ENCODE measurements at regions not wholly inside any gene's neighbourhood (a gene's known extent, or its start where the extent isn't known, plus 50 kb on each side); places are given as distances from the start of the nearest gene placed in this dataset.

- TF ChIP-seq, protein P1, sequence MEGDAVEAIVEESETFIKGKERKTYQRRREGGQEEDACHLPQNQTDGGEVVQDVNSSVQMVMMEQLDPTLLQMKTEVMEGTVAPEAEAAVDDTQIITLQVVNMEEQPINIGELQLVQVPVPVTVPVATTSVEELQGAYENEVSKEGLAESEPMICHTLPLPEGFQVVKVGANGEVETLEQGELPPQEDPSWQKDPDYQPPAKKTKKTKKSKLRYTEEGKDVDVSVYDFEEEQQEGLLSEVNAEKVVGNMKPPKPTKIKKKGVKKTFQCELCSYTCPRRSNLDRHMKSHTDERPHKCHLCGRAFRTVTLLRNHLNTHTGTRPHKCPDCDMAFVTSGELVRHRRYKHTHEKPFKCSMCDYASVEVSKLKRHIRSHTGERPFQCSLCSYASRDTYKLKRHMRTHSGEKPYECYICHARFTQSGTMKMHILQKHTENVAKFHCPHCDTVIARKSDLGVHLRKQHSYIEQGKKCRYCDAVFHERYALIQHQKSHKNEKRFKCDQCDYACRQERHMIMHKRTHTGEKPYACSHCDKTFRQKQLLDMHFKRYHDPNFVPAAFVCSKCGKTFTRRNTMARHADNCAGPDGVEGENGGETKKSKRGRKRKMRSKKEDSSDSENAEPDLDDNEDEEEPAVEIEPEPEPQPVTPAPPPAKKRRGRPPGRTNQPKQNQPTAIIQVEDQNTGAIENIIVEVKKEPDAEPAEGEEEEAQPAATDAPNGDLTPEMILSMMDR (conservative IDR thresholded peaks at IDR 0.05; ENCODE audit: low read length) = no peak
- TF ChIP-seq EZH2phosphoT487 (IDR thresholded peaks at IDR 0.05; ENCODE audit: borderline replicate concordance) = no peak
Measured at GRCh38 chr3:130291148-130291547, 54.3 kb upstream of the COL6A5 start.
